A549 (cell line): ENCODE measurements at regions not wholly inside any gene's neighbourhood (a gene's known extent, or its start where the extent isn't known, plus 50 kb on each side); places are given as distances from the start of the nearest gene placed in this dataset.

Experiments used
- BHLHE40 ChIP-seq: IDR thresholded peaks from 2 replicates; pipeline ENCODE4 v1.6.1; 2012; ENCODE audit warnings: low read depth, low read length, inconsistent platforms
- CTCF ChIP-seq: fragments of >200 bp; sonication (Bioruptor Twin); formaldehyde crosslinking; IDR thresholded peaks from 3 replicates; pipeline ENCODE4 v1.5.1; 2016
- EP300 ChIP-seq, 2 experiments: fragments of >200 bp; sonication (Bioruptor Twin); formaldehyde crosslinking; IDR thresholded peaks; 2 replicates in 1 of 2; 3 replicates in 1 of 2; pipeline ENCODE4 v1.6.1; 2016 to 2017
- HDAC2 ChIP-seq: fragments of 200-600 bp; sonication (generic); IDR thresholded peaks from 2 replicates; pipeline ENCODE4 v1.6.1; 2016
- JUN ChIP-seq, 2 experiments: fragments of >200 bp; sonication (Bioruptor Twin); formaldehyde crosslinking; IDR thresholded peaks; 2 replicates in 1 of 2; 3 replicates in 1 of 2; pipeline ENCODE4 v1.6.1; 2016 to 2017
- PBX3 ChIP-seq: IDR thresholded peaks from 2 replicates; pipeline ENCODE4 v1.6.1; 2012
- POLR2A ChIP-seq: IDR thresholded peaks from 2 replicates; pipeline ENCODE4 v1.6.1; 2012; ENCODE audit warnings: mild to moderate bottlenecking, low read length
- TP53 ChIP-seq: fragments of 250-450 bp; sonication (Bioruptor Pico); IDR thresholded peaks from 2 replicates; pipeline ENCODE4 v1.5.0; 2021; ENCODE audit warnings: mild to moderate bottlenecking, moderate library complexity
- USF2 ChIP-seq: fragments of 450-650 bp; IDR thresholded peaks from 2 replicates; pipeline ENCODE4 v1.6.1; 2014; ENCODE audit warnings: antibody characterized with exemption
- TF ChIP-seq, protein P1 (sequence below): IDR thresholded peaks from 2 replicates; pipeline ENCODE4 v1.6.1; 2012
- TF ChIP-seq, protein P2 (sequence below): fragments of 200-600 bp; sonication (generic); IDR thresholded peaks from 2 replicates; pipeline ENCODE4 v1.6.1; 2016; ENCODE audit warnings: antibody characterized with exemption, mild to moderate bottlenecking, moderate library complexity

DNA sequence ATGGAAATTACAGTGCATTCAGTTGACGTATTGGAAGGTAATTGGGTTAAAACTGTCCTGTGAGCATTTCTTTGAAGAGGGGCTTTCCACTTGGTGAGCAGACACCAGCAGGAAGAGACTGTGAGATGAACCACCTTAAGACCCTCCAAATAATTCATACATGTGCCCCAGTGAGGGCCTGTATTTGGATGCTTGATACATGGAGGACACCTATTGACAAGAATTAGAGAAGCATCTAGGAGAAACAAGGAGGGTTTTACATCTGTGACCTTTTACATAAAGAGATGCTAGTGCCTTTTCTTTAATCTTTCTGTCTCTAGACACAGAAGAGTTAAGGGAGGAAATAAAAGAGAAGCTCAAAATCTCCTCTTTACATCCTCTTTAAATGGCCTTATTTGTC, 1115.3 kb upstream of the IGFBP7 start:
- TF ChIP-seq CTCF (no peak), HDAC2 (no peak), JUN (IDR thresholded peaks at IDR 0.05) (no peak), POLR2A (no peak), USF2 (no peak), EP300 (IDR thresholded peaks at IDR 0.05) (no peak), PBX3 (no peak), TP53 (CRISPR knock-in tag) (no peak), BHLHE40 (no peak)
- TF ChIP-seq, protein P1, sequence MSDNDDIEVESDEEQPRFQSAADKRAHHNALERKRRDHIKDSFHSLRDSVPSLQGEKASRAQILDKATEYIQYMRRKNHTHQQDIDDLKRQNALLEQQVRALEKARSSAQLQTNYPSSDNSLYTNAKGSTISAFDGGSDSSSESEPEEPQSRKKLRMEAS = no peak
- TF ChIP-seq, protein P2, sequence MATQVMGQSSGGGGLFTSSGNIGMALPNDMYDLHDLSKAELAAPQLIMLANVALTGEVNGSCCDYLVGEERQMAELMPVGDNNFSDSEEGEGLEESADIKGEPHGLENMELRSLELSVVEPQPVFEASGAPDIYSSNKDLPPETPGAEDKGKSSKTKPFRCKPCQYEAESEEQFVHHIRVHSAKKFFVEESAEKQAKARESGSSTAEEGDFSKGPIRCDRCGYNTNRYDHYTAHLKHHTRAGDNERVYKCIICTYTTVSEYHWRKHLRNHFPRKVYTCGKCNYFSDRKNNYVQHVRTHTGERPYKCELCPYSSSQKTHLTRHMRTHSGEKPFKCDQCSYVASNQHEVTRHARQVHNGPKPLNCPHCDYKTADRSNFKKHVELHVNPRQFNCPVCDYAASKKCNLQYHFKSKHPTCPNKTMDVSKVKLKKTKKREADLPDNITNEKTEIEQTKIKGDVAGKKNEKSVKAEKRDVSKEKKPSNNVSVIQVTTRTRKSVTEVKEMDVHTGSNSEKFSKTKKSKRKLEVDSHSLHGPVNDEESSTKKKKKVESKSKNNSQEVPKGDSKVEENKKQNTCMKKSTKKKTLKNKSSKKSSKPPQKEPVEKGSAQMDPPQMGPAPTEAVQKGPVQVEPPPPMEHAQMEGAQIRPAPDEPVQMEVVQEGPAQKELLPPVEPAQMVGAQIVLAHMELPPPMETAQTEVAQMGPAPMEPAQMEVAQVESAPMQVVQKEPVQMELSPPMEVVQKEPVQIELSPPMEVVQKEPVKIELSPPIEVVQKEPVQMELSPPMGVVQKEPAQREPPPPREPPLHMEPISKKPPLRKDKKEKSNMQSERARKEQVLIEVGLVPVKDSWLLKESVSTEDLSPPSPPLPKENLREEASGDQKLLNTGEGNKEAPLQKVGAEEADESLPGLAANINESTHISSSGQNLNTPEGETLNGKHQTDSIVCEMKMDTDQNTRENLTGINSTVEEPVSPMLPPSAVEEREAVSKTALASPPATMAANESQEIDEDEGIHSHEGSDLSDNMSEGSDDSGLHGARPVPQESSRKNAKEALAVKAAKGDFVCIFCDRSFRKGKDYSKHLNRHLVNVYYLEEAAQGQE = no peak
